ENCODE measurements at regions not wholly inside any gene's neighbourhood (a gene's known extent, or its start where the extent isn't known, plus 50 kb on each side); places are given as distances from the start of the nearest gene placed in this dataset.
"Not testable (repeated sequence)": the region's sequence is repeated elsewhere in the genome, so short reads cannot be mapped to it uniquely, and the experiment has no call there.

DNA sequence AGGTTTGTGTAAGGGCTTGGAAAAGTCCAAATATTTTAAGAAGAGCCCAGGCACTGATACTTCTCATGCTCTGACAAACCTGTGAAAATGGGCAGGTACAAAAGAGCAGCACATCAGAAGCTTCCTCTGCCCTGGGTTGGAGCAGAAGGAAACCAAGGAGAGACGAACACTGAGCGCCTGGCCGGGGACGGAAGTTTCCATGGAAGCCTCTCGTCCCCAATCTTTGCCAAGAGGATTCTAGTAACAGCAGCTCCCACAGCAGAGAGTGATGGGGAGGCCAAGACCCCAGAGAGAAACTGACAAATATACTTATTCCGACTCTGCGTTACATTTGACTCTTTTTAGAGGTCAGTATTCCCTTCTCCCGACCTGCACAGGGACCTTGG lies 268.5 kb downstream of the C16orf95 start:
- TF ChIP-seq, protein P1, sequence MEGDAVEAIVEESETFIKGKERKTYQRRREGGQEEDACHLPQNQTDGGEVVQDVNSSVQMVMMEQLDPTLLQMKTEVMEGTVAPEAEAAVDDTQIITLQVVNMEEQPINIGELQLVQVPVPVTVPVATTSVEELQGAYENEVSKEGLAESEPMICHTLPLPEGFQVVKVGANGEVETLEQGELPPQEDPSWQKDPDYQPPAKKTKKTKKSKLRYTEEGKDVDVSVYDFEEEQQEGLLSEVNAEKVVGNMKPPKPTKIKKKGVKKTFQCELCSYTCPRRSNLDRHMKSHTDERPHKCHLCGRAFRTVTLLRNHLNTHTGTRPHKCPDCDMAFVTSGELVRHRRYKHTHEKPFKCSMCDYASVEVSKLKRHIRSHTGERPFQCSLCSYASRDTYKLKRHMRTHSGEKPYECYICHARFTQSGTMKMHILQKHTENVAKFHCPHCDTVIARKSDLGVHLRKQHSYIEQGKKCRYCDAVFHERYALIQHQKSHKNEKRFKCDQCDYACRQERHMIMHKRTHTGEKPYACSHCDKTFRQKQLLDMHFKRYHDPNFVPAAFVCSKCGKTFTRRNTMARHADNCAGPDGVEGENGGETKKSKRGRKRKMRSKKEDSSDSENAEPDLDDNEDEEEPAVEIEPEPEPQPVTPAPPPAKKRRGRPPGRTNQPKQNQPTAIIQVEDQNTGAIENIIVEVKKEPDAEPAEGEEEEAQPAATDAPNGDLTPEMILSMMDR (conservative IDR thresholded peaks at IDR 0.05; ENCODE audit: low read depth, low read length) = no peak
- no peak overlapping the region for H3K4me3 ChIP-seq (ENCODE audit: low read depth, low read length)
- DNase-seq (ENCODE audit: low read depth) = no peak

DNA sequence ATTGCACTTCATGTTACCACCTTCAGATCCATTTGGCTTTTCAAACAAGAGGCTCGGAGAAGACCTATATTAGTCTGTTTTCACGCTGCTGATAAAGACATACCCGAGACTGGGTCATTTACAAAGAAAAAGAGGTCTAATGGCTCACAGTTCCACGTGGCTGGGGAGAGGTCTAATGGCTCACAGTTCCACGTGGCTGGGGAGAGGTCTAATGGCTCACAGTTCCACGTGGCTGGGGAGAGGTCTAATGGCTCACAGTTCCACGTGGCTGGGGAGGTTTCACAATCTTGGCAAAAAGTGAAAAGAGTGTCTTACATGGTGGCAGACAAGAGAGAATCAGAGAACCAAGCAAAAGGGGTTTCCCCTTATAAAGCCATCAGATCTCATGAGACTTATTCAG lies 268.0 kb downstream of the C16orf95 start:
- not testable (repeated sequence) for DNase-seq (ENCODE audit: low read depth); H3K4me3 ChIP-seq (ENCODE audit: low read depth, low read length)

- no peak for DNase-seq (ENCODE audit: low read depth)
- no peak overlapping the region for H3K4me3 ChIP-seq (ENCODE audit: low read depth, low read length)
- TF ChIP-seq, protein P1 (conservative IDR thresholded peaks at IDR 0.05; ENCODE audit: low read depth, low read length) = no peak
These were observed 267.1 kb downstream of the C16orf95 start for GRCh38 chr16:87050142-87050541.

DNA sequence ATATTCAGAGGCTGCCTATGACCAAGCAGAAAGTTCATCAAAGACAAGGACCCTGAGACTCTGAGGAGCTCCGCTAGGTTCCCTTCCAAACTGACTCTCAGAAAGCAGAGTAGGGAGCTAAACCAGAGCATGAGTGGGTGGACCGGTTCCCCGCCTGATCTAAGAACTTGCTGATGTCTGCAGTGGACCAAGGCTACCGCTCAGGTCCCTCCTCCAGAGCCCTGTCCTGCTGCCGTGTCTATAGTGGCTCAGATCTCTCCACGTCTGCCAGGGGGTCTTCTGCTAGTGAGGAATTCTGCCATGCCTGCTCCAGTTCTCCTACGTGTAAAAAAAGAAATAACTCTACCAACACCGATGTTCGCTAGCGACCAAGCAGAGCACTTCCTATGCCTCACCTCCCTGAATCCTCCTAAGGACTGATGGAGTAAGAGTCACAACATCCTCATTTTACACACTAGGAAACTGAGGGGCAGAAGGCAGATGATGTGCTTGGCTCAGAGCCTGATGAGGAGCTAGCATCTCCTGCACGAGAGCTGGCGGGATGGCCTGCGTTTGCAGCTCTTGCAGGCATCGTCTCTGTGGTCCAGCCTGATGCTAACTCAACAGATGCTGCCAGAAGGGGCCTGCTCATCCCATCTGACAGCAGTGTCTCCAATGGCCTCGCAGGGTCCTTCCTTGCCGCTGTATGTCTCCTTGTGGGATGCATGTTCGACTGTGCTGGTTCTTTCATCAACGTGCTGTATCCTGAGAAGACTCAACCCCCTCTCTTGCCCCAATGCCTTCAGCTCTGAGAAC lies 265.5 kb downstream of the C16orf95 start:
- no peak overlapping the region for H3K4me3 ChIP-seq (ENCODE audit: low read depth, low read length)
- no peak for DNase-seq (ENCODE audit: low read depth)
- TF ChIP-seq, protein P1 (conservative IDR thresholded peaks at IDR 0.05; ENCODE audit: low read depth, low read length) = no peak

GRCh38 chr16:87052506-87052905 lies 264.7 kb downstream of the C16orf95 start:
- TF ChIP-seq, protein P1 (conservative IDR thresholded peaks at IDR 0.05; ENCODE audit: low read depth, low read length) = no peak

GRCh38 chr16:87053016-87053982 lies 263.9 kb downstream of the C16orf95 start:
- no peak overlapping the region for H3K4me3 ChIP-seq (ENCODE audit: low read depth, low read length)
- no peak for DNase-seq (ENCODE audit: low read depth)

More at GRCh38 chr16:87052506-87052905, 264.7 kb downstream of the C16orf95 start:
- no peak for DNase-seq (ENCODE audit: low read depth)
- H3K4me3 ChIP-seq (ENCODE audit: low read depth, low read length) = no peak overlapping the region

DNA sequence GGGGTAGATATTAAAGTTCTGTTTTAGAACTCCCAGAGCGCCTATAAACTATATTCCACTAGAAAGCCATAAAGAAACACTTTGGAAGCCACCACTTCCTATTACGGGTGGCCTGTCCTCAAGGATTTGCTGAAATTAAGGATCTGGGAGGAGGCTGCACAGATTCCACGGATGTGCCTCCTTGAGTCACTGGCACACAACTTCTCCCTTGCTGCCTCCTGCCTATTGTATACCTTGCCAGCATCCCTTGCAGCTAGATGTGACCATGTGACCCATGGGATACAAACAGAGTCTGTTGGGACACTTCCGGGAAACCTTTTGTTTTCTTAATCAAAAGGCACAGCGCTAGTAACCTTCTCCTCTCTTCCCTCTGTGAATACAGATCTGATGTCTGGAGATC lies 263.0 kb downstream of the C16orf95 start:
- TF ChIP-seq, protein P1 (conservative IDR thresholded peaks at IDR 0.05; ENCODE audit: low read depth, low read length) = no peak
- DNase-seq (ENCODE audit: low read depth) = no peak

More at GRCh38 chr16:87053016-87053982, 263.9 kb downstream of the C16orf95 start:
- TF ChIP-seq, protein P1 (conservative IDR thresholded peaks at IDR 0.05; ENCODE audit: low read depth, low read length) = peak; percentile 13

More for the DNA sequence above, 263.0 kb downstream of the C16orf95 start:
- H3K4me3 ChIP-seq (ENCODE audit: low read depth, low read length) = no peak overlapping the region
